IMR-90 (cell line): ENCODE measurements at regions not wholly inside any gene's neighbourhood (a gene's known extent, or its start where the extent isn't known, plus 50 kb on each side); places are given as distances from the start of the nearest gene placed in this dataset.

Experiments
- ATAC-seq: fragments of 200-7000 bp; cut with Tn5 transposase; 2 replicates; pipeline ENCODE4 v1.9.1; 2020; ENCODE audit warnings: low read depth, mild to moderate bottlenecking, moderate library complexity
- BruUV-seq: library from RNA; stranded (reverse); fragments of 400-500 nt; replicated peaks from 2 replicates; lab custom pipeline; 2021; lab: Mats Ljungman, UMichigan
- CTCF ChIA-PET: fragments of 300-600 bp; formaldehyde crosslinking; extraction: SDS; loops from one replicate; lab custom pipeline; 2021; ENCODE audit warnings: antibody characterized with exemption; lab: Yijun Ruan, JAX
- POLR2A ChIA-PET: fragments of 300-600 bp; sonication (Branson Sonifier 250); formaldehyde crosslinking; loops from one replicate; lab custom pipeline; 2022; ENCODE audit warnings: antibody characterized with exemption; ENCODE audit not compliant: unreplicated experiment; lab: Charles Lee
- DNase-seq: peaks from one replicate; pipeline ENCODE4 v3.0.0; 2013
- H2AFZ ChIP-seq: replicated peaks from 2 replicates; pipeline ENCODE3; 2013; ENCODE audit warnings: low read length, mild to moderate bottlenecking; ENCODE audit not compliant: poor library complexity
- H2AK5ac ChIP-seq: 2 replicates; pipeline ENCODE4 v1.6.1; 2013; ENCODE audit warnings: low read depth, low read length, inconsistent platforms
- H2AK9ac ChIP-seq: replicated peaks from 2 replicates; pipeline ENCODE3; 2013; ENCODE audit warnings: mild to moderate bottlenecking, low read depth, low read length, moderate library complexity; ENCODE audit not compliant: poor library complexity
- H2BK120ac ChIP-seq: 2 replicates; pipeline ENCODE4 v1.6.1; 2013; ENCODE audit warnings: low read depth, low read length, inconsistent platforms
- H2BK15ac ChIP-seq: 3 replicates; pipeline ENCODE4 v1.6.1; 2013; ENCODE audit warnings: low read depth, low read length, inconsistent platforms
- H2BK20ac ChIP-seq: 2 replicates; pipeline ENCODE4 v1.6.1; 2013; ENCODE audit warnings: low read depth, mild to moderate bottlenecking, inconsistent platforms, low read length, moderate library complexity
- H2BK5ac ChIP-seq: 2 replicates; pipeline ENCODE4 v1.6.1; 2013; ENCODE audit warnings: mild to moderate bottlenecking, low read depth, low read length, inconsistent platforms; ENCODE audit not compliant: poor library complexity, severe bottlenecking
- H3K14ac ChIP-seq: replicated peaks from 2 replicates; pipeline ENCODE4 v1.6.1; 2013; ENCODE audit warnings: low read depth, low read length, inconsistent platforms
- H3K18ac ChIP-seq: 2 replicates; pipeline ENCODE4 v1.6.1; 2013; ENCODE audit warnings: low read depth, low read length, control low read depth
- H3K23ac ChIP-seq: 2 replicates; pipeline ENCODE4 v1.6.1; 2013; ENCODE audit warnings: low read depth, low read length, inconsistent platforms
- H3K27ac ChIP-seq: 2 replicates; pipeline ENCODE4 v1.5.1; 2013; ENCODE audit warnings: mild to moderate bottlenecking, control low read depth, low read length; ENCODE audit not compliant: insufficient read depth
- H3K27me3 ChIP-seq: 2 replicates; pipeline ENCODE4 v1.6.1; 2013; ENCODE audit warnings: low read length; ENCODE audit not compliant: control insufficient read depth, insufficient read depth
- H3K36me3 ChIP-seq: 2 replicates; pipeline ENCODE4 v1.6.1; 2013; ENCODE audit warnings: low read length, mixed read lengths; ENCODE audit not compliant: control insufficient read depth, insufficient read depth
- H3K4ac ChIP-seq: 2 replicates; pipeline ENCODE4 v1.6.1; 2013; ENCODE audit warnings: low read depth, low read length, inconsistent platforms
- H3K4me1 ChIP-seq: 2 replicates; pipeline ENCODE4 v1.6.1; 2013; ENCODE audit warnings: low read length, mixed read lengths; ENCODE audit not compliant: control insufficient read depth, insufficient read depth
- H3K4me2 ChIP-seq: 2 replicates; pipeline ENCODE4 v1.6.1; 2013; ENCODE audit warnings: low read depth, mild to moderate bottlenecking, control low read depth, low read length, moderate library complexity
- H3K4me3 ChIP-seq: 2 replicates; pipeline ENCODE4 v1.5.1; 2013; ENCODE audit warnings: low read depth, mild to moderate bottlenecking, control low read depth, low read length, moderate library complexity; ENCODE audit not compliant: insufficient read depth
- H3K56ac ChIP-seq: 2 replicates; pipeline ENCODE4 v1.6.1; 2013; ENCODE audit warnings: low read length, inconsistent platforms; ENCODE audit not compliant: insufficient read depth; ENCODE audit errors: extremely low read depth
- H3K79me1 ChIP-seq, 2 experiments: 2 replicates each; pipeline ENCODE4 v1.6.1; 2013; ENCODE audit warnings: low read length in 2 of 2, inconsistent platforms in 1 of 2, low read depth in 1 of 2
- H3K9ac ChIP-seq: 2 replicates; pipeline ENCODE4 v1.6.1; 2013; ENCODE audit warnings: low read depth, low read length, control low read depth
- H3K9me1 ChIP-seq: 2 replicates; pipeline ENCODE4 v1.6.1; 2013; ENCODE audit warnings: low read length, inconsistent platforms; ENCODE audit not compliant: insufficient read depth
- H3K9me3 ChIP-seq: 2 replicates; pipeline ENCODE4 v1.6.1; 2013; ENCODE audit warnings: low read length; ENCODE audit not compliant: control insufficient read depth, insufficient read depth
- H4K20me1 ChIP-seq: 2 replicates; pipeline ENCODE4 v1.6.1; 2013; ENCODE audit warnings: low read length, inconsistent platforms; ENCODE audit not compliant: insufficient read depth
- H4K5ac ChIP-seq: 2 replicates; pipeline ENCODE4 v1.6.1; 2013; ENCODE audit warnings: mild to moderate bottlenecking, low read depth, low read length, control low read depth
- H4K8ac ChIP-seq, 2 experiments: 2 replicates each; pipeline ENCODE4 v1.6.1; 2013; ENCODE audit warnings: low read depth in 2 of 2, low read length in 2 of 2, control low read depth in 1 of 2, inconsistent platforms in 1 of 2
- H4K91ac ChIP-seq: 2 replicates; pipeline ENCODE4 v1.6.1; 2013; ENCODE audit warnings: low read depth, low read length, inconsistent platforms; ENCODE audit not compliant: insufficient read depth
- CHD1 ChIP-seq: IDR thresholded peaks from 2 replicates; pipeline ENCODE4 v1.6.1; 2012; ENCODE audit warnings: low read depth, low read length, improper control_type of control experiment
- MAFK ChIP-seq: IDR thresholded peaks from 2 replicates; pipeline ENCODE4 v1.6.1; 2012; ENCODE audit warnings: low read depth, low read length, improper control_type of control experiment
- MAZ ChIP-seq: IDR thresholded peaks from 2 replicates; pipeline ENCODE4 v1.6.1; 2012; ENCODE audit warnings: low read depth, mild to moderate bottlenecking, low read length, improper control_type of control experiment, moderate library complexity, borderline replicate concordance
- MXI1 ChIP-seq: IDR thresholded peaks from 2 replicates; pipeline ENCODE4 v1.6.1; 2012; ENCODE audit warnings: low read depth, mild to moderate bottlenecking, low read length, moderate library complexity, borderline replicate concordance
- POLR2A ChIP-seq: IDR thresholded peaks from 2 replicates; pipeline ENCODE4 v1.6.1; 2012; ENCODE audit warnings: mild to moderate bottlenecking, low read depth, low read length
- RAD21 ChIP-seq: IDR thresholded peaks from 2 replicates; pipeline ENCODE4 v1.6.1; 2012; ENCODE audit warnings: low read length, improper control_type of control experiment
- RCOR1 ChIP-seq: IDR thresholded peaks from 2 replicates; pipeline ENCODE4 v1.6.1; 2012; ENCODE audit warnings: mild to moderate bottlenecking, low read length, improper control_type of control experiment; ENCODE audit not compliant: insufficient replicate concordance
- SMC3 ChIP-seq: fragments of 150-350 bp; IDR thresholded peaks from 2 replicates; pipeline ENCODE4 v1.6.1; 2016; ENCODE audit warnings: low read depth, mild to moderate bottlenecking, antibody characterized with exemption, low read length, moderate library complexity
- WGBS, 2 experiments: methylation state at CpG; one replicate each; pipeline versions ENCODE4 v1.1.5 to v1.1.7; 2013; ENCODE audit warnings: missing lambda C conversion rate in 2 of 2; ENCODE audit not compliant: insufficient read length in 1 of 2; ENCODE audit errors: extremely low coverage in 2 of 2; 5-methylcytosine and 5-hydroxymethylcytosine counted together
- dilution Hi-C: fragments of 300-500 bp; cut with HindIII; formaldehyde crosslinking; loops from one replicate; pipeline ENCODE4 v1.14.3; 2018; ENCODE audit warnings: low sequenced_read_pairs; ENCODE audit not compliant: unreplicated experiment
- in situ Hi-C: fragments of 300-500 bp; cut with MboI; formaldehyde crosslinking; loops from 3 replicates; pipeline ENCODE4 v1.14.3; 2019; ENCODE audit warnings: low sequenced_read_pairs, inconsistent platforms, mixed read lengths
- intact Hi-C: fragments of 100-400 bp; cut with micrococcal nuclease; formaldehyde crosslinking; loops from 2 replicates; pipeline ENCODE4 v1.10.0; 2022
- TF ChIP-seq, protein P1 (sequence below): fragments of 150-350 bp; IDR thresholded peaks from 2 replicates; pipeline ENCODE4 v1.6.1; 2016; ENCODE audit warnings: low read depth, mild to moderate bottlenecking, low read length, moderate library complexity, borderline replicate concordance
- TF ChIP-seq, protein P2 (sequence below): fragments of 150-350 bp; IDR thresholded peaks from 2 replicates; pipeline ENCODE4 v1.6.1; 2017; ENCODE audit warnings: mild to moderate bottlenecking, antibody characterized with exemption, low read length, low read depth

DNA sequence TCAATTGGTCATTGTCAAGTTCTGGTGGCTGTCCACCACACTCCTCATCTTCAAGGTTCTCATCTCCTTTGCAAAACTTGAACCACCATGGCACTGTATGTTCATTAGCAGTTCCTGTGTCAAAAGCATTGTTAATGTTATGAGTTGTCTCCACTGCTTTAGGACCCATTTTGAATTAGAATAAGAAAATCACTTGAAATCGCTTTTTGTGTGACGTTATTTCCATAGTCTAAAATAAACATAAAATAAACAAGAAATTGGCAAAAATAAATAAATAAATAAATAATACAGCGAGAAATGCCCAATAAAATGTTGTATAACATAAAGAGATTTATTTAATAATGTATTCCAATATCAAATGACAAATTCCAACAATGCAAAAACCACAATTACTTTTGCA lies 195.5 kb upstream of the CDC14C start:
- WGBS, 2 experiments = no CpG with 5 or more reads among the region's 3 CpGs
- ChIA-PET CTCF (no interaction called here), POLR2A (no interaction called here)
- Histone ChIP-seq H3K18ac (no peak overlapping the region), H3K4me2 (no peak overlapping the region), H3K9me1 (no peaks in the 10 kb centered on the region), H2AFZ (no peak overlapping the region), H3K56ac (no peak overlapping the region), H3K27ac (no peak overlapping the region), H2BK120ac (no peak overlapping the region), H4K20me1 (no peaks in the 10 kb centered on the region), H3K27me3 (no peaks in the 10 kb centered on the region), H2BK15ac (no peak overlapping the region), H2BK5ac (no peak overlapping the region), H3K4ac (no peak overlapping the region), H3K4me3 (no peak overlapping the region), H3K9ac (no peak overlapping the region), H4K5ac (no peak overlapping the region), H4K91ac (no peak overlapping the region), H3K23ac (no peak overlapping the region), H3K14ac (no peak overlapping the region), H3K9me3 (0 out of 2 replicates have a peak, but pooled peaks cover 2% of the 10 kb centered on the region), H3K36me3 (no peaks in the 10 kb centered on the region), H2AK9ac (no peak overlapping the region), H2AK5ac (no peak overlapping the region), H3K4me1 (no peaks in the 10 kb centered on the region), H4K8ac (no peak overlapping the region), H2BK20ac (no peak overlapping the region), H3K79me1 (no peaks in the 10 kb centered on the region)
- dilution Hi-C loops (no loop called here), in situ Hi-C loops (no loop called here), intact Hi-C loops (no loop called here)
- DNase-seq (no peak), ATAC-seq (no peak)
- TF ChIP-seq POLR2A (no peak), SMC3 (no peak), MAZ (no peak), MAFK (no peak), MXI1 (no peak), CHD1 (no peak), RAD21 (no peak), RCOR1 (no peak)
- TF ChIP-seq, protein P1, sequence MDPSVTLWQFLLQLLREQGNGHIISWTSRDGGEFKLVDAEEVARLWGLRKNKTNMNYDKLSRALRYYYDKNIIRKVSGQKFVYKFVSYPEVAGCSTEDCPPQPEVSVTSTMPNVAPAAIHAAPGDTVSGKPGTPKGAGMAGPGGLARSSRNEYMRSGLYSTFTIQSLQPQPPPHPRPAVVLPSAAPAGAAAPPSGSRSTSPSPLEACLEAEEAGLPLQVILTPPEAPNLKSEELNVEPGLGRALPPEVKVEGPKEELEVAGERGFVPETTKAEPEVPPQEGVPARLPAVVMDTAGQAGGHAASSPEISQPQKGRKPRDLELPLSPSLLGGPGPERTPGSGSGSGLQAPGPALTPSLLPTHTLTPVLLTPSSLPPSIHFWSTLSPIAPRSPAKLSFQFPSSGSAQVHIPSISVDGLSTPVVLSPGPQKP = no peak
- TF ChIP-seq, protein P2, sequence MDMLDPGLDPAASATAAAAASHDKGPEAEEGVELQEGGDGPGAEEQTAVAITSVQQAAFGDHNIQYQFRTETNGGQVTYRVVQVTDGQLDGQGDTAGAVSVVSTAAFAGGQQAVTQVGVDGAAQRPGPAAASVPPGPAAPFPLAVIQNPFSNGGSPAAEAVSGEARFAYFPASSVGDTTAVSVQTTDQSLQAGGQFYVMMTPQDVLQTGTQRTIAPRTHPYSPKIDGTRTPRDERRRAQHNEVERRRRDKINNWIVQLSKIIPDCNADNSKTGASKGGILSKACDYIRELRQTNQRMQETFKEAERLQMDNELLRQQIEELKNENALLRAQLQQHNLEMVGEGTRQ = no peak
- no TSS peak for BruUV-seq
